ENCODE measurements at regions not wholly inside any gene's neighbourhood (a gene's known extent, or its start where the extent isn't known, plus 50 kb on each side); places are given as distances from the start of the nearest gene placed in this dataset.

GRCh38 chr11:91591021-91591420, 633.6 kb upstream of the FAT3 start:
- TF ChIP-seq CTCF (IDR thresholded peaks at IDR 0.05) (no peak), EZH2 (IDR thresholded peaks at IDR 0.05; ENCODE audit: borderline replicate concordance, insufficient read depth, low read depth, low read length, poor library complexity, severe bottlenecking) (no peak)
